Neural crest cell (in vitro differentiated cells): ENCODE measurements at regions not wholly inside any gene's neighbourhood (a gene's known extent, or its start where the extent isn't known, plus 50 kb on each side); places are given as distances from the start of the nearest gene placed in this dataset.

Experiments
- DNase-seq: peaks from one replicate; pipeline ENCODE4 v3.0.0; 2021; ENCODE audit warnings: low read depth, mixed read lengths, low spot score
- H3K27ac Mint-ChIP-seq: one replicate; pipeline ENCODE4 v1.8.0; 2021; ENCODE audit warnings: mild to moderate bottlenecking, mixed read lengths; ENCODE audit not compliant: unreplicated experiment
- H3K27me3 Mint-ChIP-seq: 2 replicates; pipeline ENCODE4 v1.8.0; 2021; ENCODE audit warnings: low read depth, mild to moderate bottlenecking, mixed read lengths
- H3K36me3 Mint-ChIP-seq: 2 replicates; pipeline ENCODE4 v1.8.0; 2021; ENCODE audit warnings: low read depth, mild to moderate bottlenecking, mixed read lengths
- H3K4me1 Mint-ChIP-seq: 2 replicates; pipeline ENCODE4 v1.8.0; 2021; ENCODE audit warnings: mixed read lengths
- H3K4me3 Mint-ChIP-seq: one replicate; pipeline ENCODE4 v1.8.0; 2021; ENCODE audit warnings: mild to moderate bottlenecking, mixed read lengths
- H3K9me3 Mint-ChIP-seq: 2 replicates; pipeline ENCODE4 v1.8.0; 2021; ENCODE audit warnings: mixed read lengths
- TF ChIP-seq, protein P1 (sequence below): fragments of 200-600 bp; sonication (generic); conservative IDR thresholded peaks from 2 replicates; pipeline ENCODE4 v1.5.0; 2021; ENCODE audit warnings: antibody characterized with exemption, mild to moderate bottlenecking

DNA sequence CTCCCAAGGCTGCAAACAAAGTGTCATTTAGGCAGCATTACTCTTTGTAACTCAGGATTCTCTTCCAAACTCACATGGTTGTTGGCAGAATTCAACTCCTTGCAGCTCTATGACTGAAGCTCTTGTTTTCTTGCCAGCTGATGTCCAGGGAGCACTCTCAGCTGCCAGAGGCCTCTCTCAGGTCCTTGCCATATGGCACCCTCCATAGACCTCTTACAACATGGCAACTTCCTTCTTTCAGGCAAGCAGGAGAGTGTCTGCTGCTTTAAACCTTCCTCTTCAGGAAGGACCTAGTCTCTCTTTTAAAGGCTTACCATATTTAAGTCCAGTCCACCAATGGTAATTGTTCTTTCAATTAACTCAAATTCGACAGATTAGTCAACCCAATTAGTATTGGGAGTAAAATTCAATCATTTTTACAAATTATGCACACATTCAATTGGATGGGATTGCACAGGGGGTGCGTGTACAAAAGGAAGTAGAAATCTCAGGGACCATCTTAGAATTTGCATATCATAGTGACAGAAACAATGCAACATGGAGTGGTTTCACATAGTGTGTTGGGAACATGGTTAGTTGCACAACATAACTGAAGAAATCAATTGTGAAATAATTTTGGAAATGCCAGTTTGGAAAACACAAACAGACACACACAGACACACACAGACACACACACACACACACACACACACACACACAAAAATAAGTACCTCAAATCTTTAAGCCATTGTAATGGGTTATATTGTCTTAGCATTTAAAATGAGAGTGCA is 893.5 kb upstream of the ZEB2 start:
- H3K27me3 Mint-ChIP-seq: no peaks in the 10 kb centered on the region
- no peak for DNase-seq
- no peak overlapping the region for H3K4me3 Mint-ChIP-seq
- H3K4me1 Mint-ChIP-seq: peaks cover 7% of the 10 kb centered on the region
- H3K36me3 Mint-ChIP-seq: peaks cover 19% of the 10 kb centered on the region
- peaks cover 24% of the 10 kb centered on the region for H3K9me3 Mint-ChIP-seq
- TF ChIP-seq, protein P1, sequence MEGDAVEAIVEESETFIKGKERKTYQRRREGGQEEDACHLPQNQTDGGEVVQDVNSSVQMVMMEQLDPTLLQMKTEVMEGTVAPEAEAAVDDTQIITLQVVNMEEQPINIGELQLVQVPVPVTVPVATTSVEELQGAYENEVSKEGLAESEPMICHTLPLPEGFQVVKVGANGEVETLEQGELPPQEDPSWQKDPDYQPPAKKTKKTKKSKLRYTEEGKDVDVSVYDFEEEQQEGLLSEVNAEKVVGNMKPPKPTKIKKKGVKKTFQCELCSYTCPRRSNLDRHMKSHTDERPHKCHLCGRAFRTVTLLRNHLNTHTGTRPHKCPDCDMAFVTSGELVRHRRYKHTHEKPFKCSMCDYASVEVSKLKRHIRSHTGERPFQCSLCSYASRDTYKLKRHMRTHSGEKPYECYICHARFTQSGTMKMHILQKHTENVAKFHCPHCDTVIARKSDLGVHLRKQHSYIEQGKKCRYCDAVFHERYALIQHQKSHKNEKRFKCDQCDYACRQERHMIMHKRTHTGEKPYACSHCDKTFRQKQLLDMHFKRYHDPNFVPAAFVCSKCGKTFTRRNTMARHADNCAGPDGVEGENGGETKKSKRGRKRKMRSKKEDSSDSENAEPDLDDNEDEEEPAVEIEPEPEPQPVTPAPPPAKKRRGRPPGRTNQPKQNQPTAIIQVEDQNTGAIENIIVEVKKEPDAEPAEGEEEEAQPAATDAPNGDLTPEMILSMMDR: no peak
- no peak overlapping the region for H3K27ac Mint-ChIP-seq

GRCh38 chr2:145412155-145412554 is 892.2 kb upstream of the ZEB2 start:
- DNase-seq: no peak
- Mint-ChIP-seq H3K4me1 (no peaks in the 10 kb centered on the region), H3K9me3 (peaks cover 24% of the 10 kb centered on the region), H3K27ac (no peak overlapping the region), H3K27me3 (no peaks in the 10 kb centered on the region), H3K4me3 (no peak overlapping the region), H3K36me3 (peaks cover 19% of the 10 kb centered on the region)
- TF ChIP-seq, protein P1: no peak

GRCh38 chr2:145411493-145411892 is 891.6 kb upstream of the ZEB2 start:
- no peak overlapping the region for H3K27ac Mint-ChIP-seq
- no peaks in the 10 kb centered on the region for H3K4me1 Mint-ChIP-seq
- TF ChIP-seq, protein P1: no peak

GRCh38 chr2:145410086-145410485 is 890.2 kb upstream of the ZEB2 start:
- Mint-ChIP-seq H3K4me3 (no peak overlapping the region), H3K27ac (no peak overlapping the region), H3K36me3 (peaks cover 5% of the 10 kb centered on the region), H3K27me3 (no peaks in the 10 kb centered on the region), H3K9me3 (peaks cover 8% of the 10 kb centered on the region), H3K4me1 (no peaks in the 10 kb centered on the region)
- TF ChIP-seq, protein P1: no peak
- DNase-seq: no peak

More at GRCh38 chr2:145411493-145411892, 891.6 kb upstream of the ZEB2 start:
- Mint-ChIP-seq H3K36me3 (peaks cover 16% of the 10 kb centered on the region), H3K27me3 (no peaks in the 10 kb centered on the region), H3K4me3 (no peak overlapping the region), H3K9me3 (peaks cover 19% of the 10 kb centered on the region)
- no peak for DNase-seq

- H3K36me3 Mint-ChIP-seq: peaks cover 1% of the 10 kb centered on the region
- H3K27ac Mint-ChIP-seq: no peak overlapping the region
- no peaks in the 10 kb centered on the region for H3K4me1 Mint-ChIP-seq
- no peak for DNase-seq
- no peak overlapping the region for H3K4me3 Mint-ChIP-seq
- no peaks in the 10 kb centered on the region for H3K27me3 Mint-ChIP-seq
- H3K9me3 Mint-ChIP-seq: peaks cover 5% of the 10 kb centered on the region
- TF ChIP-seq, protein P1: no peak
Observed at GRCh38 chr2:145408980-145409379, 889.1 kb upstream of the ZEB2 start.
